OCI-M2 (cell line): ENCODE measurements at regions not wholly inside any gene's neighbourhood (a gene's known extent, or its start where the extent isn't known, plus 50 kb on each side); places are given as distances from the start of the nearest gene placed in this dataset.
"Not testable (repeated sequence)": the region's sequence is repeated elsewhere in the genome, so short reads cannot be mapped to it uniquely, and the experiment has no call there.

ENCODE experiments used
- DNase-seq: peaks from one replicate; lab custom pipeline; 2025; ENCODE audit not compliant: unreplicated experiment; lab: John Stamatoyannopoulos, UW

DNA sequence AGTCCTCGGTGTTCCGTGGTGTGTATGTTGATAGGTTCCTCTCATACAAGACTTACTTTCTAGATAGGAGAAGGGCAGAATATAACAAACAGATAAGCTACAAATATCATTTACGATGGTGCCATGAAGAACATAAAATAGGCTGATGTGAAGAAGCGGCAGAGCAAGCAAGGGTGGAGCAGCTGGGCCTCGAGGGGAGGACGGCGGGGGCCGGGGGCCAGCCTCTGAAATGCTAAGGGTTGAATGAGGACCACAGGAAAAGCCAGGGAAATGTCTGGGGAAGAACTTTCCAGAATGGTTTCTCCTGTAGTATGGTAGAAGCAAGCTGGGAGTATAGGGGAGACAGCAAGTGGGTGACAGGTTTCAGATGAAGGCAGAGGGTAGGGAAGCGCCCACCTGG lies 529.5 kb downstream of the LIG4 start:
- no peak for DNase-seq

DNA sequence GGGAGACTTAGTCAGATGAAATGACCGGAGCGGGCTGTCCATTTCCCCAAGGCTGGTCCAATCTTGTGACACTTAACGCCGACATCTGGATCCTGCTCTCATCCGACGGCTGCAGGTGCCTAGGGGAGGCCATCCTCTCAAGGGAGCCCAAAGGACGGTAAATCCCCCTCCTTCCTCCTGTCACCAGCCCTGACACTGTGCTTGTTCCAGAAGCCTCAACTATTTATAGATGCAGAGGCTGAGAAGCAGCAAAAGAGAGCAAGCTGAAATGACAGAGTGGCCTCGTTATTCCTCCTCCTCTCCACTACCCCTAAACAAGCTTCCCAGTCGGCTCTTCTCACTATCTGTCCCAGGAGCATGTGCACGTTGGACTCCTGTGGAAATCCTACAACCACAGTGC lies 533.7 kb downstream of the LIG4 start:
- no peak for DNase-seq

DNA sequence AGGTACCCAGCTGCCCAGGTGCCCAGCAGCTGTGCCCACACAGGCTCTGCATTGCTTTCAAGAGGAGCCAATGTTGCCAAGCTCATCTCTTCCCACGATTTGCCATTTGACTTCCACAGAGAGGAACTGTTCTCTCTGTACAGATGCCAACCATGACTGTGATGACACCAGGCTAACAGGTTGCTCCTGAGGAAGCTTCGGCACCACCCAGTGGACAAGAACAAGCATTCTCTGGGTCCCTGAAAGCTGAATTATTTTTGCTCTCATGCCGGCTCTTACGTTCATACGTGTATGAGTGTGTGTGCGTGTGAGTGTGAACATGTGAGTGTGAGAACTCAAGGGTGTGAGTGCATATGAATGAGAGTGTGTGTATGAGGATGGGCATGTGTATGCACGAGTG lies 535.2 kb downstream of the LIG4 start:
- no peak for DNase-seq

DNA sequence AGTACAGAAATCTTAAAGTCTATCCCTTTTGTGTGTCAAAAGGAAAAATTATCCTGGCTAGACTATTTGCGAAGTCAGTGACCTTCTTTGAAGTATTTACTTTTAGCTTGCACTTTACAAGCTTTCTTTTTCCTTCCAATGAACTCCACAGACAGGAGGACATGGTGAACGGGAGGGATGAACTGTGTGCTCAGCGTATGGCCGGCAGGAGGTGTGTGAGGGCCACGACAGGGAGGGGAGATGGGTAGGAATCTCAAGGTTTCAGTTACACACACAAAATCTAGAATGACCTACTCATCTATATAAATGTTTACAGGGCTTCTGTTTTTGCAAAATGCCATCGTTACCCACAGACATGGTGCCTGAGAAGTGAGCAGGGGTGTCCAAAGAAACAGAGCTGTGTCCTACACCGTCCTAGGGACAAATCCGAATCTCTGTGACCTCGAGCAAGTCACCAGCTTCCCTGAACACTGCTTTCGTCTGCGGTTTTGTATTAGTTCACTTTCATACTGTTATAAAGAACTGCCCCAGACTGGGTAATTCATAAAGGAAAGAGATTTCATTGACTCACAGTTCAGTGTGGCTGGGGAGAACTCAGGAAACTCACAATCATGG lies 537.2 kb downstream of the LIG4 start:
- DNase-seq, result no peak

DNA sequence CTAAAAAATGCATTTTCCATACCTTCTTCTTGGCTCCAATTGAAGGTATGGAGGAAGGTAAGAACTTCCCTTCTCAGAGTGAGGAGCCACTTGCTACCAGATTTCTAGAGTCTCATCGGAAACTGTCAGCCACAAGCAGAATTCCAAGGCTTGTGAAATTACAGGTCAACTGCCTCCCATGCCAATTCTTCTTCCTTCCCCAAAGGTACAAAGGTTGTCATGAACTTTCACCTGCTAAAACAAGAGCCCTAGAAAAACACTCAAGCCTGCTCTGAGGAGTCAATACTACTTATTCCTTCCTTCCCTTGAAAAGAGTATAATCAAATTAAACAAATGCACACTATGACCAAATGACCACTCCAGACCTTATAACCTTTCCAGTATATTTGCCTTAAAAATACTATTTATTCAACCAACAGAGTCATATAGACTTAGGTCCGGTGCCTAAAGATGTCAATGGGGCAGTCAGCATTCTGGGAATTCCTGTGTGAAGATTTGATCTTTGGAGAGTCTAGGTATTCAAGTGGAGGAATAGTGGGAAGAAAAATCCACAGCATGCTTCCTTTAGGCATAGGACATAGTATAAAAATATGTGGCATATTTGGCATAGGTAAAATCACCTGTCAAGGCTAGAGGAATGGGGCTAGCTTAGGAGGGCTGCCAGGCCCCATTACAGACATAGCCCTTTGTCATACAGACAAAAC lies 539.3 kb downstream of the LIG4 start:
- DNase-seq, result no peak

DNA sequence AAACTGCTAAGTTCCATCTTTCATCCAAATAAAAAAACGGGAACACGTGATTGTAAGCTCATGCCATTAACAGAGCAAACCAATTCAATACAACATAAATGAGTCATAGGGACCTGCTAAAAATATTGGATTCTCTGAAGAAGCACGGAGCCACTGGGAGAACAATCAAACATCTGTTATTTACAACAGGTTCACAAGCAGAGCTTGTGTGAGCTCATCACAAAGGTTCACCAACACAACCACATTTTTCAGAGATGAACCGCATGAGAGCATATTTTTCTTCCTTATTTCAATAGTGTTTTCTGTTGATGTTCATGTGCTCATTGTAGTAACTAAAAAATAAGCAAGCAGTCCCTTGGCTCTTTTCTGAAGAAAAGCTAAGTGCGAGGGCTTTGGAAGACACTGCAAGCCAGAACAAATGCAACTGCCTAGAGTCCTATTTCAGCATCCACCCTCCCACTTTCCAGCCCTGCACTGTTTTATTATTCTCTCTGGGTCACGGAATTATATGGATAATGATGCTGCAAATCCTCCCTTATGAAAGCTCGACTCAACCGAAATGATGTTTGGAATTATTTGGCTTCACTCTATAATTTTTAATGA lies 545.8 kb downstream of the LIG4 start:
- no peak for DNase-seq

DNA sequence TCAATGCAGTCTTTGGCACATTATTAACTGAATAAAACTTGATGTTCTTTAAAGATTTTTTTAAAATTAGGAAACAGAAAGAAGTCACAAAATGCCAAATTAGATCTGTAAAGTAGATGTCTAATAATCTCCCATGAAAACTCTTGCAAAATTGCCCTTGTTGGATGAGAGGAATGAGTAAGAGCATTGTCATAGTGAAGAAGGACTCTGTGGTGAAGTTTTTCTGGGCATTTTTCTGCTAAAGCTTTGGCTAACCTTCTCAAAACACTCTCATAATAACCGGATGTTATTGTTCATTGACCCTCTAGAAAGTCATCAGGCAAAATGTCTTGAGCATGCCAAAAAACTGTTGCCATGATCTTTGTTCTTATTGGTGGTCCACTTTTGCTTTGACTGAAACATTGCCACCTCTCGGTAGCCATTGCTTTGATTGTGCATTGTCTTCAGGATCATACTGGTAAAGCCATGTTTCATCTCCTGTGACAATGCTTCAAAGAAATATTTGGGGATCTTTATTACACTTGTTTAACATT lies 549.3 kb downstream of the LIG4 start:
- no peak for DNase-seq

DNA sequence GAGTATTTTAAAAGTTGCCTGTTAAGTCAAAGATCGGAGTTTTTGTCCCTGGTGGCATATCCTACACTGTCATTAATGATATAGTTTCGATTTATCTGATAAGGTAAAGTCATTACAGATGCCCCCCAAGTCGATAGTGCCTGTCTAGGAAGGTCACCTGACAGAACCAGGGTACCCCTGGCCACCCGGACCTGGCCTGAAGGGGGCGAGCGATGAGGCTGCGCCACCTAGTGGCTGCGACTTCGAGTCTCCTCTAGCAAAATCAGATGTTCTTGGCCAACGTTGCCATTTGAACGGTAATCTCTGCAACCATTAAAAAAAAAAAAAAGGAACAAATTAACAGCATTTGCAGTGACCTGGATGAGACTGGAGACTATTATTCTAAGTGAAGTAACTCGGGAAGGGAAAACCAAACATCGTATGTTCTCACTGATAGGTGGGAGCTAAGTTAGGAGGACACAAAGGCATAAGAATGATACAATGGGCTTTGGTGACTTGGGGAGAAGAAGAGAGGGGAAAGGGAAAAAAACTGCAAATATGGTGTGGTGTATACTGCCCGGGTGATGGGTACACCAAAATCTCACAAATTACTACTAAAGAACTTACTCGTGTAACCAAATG lies 565.1 kb downstream of the LIG4 start:
- no peak for DNase-seq

DNA sequence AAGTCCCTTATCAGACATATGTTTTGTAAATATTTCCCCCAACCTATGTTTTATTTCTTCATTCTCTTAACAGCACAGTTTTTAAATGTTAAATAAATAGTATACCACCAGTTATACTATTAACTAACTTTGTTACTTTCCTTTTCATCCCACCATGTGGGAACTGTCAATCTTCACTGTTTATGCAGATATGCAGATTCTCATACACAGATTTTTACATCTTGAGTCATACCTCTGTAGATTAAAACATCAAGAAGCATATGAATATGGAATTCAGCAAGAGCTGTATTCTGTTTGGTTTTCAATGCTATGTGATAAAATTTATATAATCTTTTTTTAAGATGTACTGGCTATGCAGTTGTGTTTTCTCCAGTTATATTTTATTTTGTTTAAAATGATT lies 566.3 kb downstream of the LIG4 start:
- DNase-seq, result no peak

DNA sequence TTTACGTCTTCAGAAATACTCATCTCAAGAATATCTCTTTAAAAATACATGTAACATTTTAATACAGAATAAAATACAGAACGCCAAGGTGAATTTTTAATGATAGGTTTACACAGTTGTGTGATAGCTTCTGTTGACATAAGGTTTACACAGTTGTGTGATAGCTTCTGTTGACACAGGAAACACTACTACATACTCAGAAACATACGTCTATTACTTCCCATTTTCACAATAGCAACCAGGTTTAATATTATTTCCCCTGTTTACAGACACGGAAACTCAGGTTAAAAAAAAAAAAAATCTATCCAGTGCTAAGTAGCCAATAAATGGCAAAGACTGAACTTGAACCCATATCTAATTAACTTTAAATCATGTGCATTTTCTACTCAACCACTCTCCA lies 571.2 kb downstream of the LIG4 start:
- no peak for DNase-seq

DNA sequence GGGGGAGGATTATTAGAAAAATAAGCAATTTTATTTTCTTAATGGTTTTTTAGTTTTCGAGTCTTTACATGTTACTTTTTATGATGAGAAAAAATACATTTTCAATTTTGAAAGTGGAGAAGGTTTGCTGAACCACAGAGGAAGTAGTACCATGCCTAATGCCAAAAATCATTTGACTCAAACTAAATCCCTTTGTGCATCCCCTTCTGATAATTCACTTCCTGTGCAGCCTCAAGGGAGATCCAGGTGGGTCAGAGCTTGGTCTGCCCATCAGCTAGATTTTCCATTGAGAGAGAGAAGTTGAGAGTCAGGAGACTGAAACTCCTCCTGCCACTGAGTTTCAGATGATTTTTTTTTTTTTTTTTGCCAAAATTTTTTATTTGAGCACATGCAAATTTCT lies 571.7 kb downstream of the LIG4 start:
- no peak for DNase-seq

DNA sequence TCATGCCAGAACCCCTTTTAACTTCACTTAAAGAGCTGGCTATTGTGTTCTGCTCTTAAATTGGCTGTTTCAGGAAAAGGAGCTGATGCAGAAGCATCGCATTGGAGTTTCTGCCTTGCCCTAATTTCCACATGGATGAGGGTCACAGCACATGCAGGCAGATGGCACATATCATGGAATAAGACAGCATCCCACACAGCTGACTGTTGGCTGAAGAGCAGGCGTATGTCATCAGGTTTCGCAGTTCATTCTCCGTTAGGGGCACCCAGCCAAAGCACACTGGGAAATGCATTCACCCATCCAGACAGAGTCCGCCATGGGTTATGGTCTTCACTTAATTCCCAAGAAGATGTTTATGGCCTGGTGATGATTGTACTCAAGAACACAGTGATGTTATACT lies 572.5 kb downstream of the LIG4 start:
- no peak for DNase-seq

DNA sequence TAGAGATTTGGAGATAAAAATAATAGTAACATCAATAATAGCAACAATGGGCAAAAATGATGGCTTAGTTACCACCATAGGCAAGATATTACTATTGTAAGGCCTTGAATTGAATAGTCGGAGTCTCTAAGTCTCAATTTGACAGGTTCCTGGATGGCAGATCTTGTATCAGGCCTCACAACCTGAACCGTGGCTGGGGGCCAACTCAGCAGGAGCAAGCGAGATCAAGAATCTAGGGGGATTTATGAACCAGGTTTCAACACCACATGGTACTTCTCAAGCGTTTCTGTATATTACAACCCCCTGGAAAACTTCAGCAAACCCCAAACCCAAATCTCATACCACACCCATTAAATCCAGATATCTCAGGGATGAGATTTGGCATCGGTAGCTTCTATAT lies 573.8 kb downstream of the LIG4 start:
- DNase-seq, result no peak

DNA sequence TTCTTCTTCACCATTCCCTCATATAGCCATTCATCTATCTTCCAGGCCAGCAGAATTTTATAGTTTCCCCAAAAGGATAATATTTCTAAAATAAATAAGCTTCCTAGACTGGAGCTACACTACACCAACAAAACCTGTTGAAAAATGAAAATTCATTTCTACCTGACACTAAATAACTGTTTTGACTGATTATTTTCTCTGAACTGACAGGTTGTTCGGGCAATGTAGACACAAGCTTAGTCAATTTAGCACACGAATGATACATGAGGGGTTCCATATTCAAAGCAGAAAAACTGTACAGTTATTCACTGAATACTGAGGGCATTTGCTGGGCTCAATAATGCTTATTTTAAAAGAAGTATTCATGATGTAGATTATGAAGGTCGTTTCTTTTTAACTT lies 589.7 kb downstream of the LIG4 start:
- no peak for DNase-seq

DNA sequence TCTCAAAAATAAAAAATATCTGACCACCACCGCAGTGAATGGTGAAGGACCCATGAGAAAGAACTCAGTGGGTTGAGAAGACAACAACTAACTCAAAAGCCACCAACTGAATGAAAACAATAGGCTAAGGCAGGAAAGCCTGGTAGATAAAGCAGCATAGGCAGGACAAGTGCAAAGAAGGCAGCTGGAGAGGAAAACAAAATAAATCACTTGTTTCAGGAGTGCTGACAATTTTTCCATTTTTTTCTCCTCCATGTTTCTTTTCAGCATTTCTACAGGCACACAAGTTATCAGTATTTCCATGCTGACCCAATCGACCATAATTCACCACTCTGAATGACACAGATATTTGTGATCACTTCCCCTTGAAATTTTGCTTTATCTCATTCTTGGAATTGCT lies 597.8 kb downstream of the LIG4 start:
- DNase-seq, result no peak

DNA sequence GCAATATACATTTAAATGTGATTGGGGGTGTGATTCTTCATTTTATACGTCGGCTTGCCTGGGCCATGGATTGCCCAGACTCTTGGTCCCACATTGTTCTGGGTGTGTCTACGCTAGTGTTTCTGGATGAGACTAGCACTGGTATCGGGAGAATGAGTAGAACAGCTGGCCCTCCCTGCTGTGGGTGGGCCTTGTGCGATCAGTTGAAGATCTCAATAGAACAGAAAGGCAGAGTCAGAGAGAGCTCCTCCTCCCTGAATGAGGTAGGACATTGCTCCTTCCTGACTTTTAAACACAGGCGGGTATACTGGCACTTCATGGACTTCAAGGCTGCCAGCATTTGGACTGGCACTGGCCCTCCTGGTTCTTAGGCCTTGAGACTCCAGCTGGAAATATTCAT lies 603.0 kb downstream of the LIG4 start:
- DNase-seq, result no peak

DNA sequence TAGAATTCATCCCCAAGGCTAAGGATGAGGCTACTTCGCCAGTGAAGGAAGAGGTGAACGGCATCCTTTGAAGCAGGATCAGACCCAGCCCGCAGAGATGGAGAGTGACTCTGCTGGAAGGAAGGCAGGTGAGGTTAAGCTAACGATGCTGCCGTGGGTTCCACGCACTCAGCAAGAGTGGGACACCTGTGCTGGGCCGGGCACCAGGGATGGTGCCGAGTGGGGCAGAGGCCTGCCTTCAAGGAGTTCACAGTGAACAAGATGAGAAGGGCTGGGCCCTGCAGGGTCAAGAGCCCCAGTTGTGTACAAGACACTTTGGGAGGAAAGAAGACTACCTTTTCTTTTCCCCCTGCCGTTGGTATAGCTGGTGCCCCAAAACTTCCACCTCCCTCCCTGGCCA lies 606.6 kb downstream of the LIG4 start:
- no peak for DNase-seq

DNA sequence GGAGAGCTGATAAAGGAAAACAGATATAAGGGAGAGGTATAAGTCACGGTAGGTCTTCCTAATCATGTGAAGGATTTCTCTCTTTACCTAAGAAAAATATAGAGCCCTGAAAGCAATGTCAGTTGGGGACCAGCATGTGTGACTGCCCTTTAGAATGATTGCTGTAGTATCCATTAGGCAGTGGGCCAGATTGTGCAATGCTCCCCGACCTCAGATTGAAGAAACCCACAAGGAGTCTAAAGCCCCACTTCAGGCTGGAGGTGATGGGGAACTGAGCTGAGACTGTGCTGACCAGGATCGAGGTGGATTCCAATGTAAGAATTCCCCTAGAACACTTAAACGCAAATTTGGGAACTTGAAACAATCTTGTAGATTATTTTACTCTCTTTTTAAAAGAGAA lies 614.4 kb downstream of the LIG4 start:
- DNase-seq, result no peak

DNA sequence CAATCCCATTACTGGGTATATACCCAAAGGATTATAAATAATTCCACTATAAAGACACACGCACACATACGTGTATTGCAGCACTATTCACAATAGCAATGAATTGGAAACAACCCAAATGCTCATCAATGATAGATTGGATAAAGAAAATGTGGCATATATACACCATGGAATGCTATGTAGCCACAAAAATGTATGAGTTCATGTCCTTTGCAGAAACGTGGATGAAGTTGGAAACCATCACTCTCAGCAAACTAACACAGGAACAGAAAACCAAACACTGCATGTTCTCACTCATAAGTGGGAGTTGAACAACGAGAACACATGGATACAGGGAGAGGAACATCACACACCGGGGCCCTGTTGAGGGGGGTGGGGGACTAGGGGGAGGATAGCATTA lies 619.0 kb downstream of the LIG4 start:
- DNase-seq, result not testable (repeated sequence)

DNA sequence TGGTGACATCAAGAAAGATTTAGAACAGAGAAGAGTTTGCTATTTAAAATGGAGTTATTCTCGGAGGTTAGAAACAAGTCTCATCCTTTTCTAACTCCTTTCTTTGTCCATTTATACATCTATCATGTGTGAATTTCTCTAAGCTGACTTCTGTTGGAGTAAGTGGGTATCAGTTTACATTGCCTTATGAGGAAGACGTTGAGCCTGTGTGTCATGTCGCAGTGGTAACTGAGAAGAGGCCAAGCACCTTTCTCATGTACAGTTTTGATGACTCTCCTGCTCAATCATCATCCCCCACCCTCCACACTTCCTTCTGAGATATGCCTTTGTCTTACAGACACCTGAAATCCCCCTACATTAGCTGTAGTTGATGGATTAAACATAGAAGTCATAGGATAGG lies 624.8 kb downstream of the LIG4 start:
- DNase-seq, result no peak

DNA sequence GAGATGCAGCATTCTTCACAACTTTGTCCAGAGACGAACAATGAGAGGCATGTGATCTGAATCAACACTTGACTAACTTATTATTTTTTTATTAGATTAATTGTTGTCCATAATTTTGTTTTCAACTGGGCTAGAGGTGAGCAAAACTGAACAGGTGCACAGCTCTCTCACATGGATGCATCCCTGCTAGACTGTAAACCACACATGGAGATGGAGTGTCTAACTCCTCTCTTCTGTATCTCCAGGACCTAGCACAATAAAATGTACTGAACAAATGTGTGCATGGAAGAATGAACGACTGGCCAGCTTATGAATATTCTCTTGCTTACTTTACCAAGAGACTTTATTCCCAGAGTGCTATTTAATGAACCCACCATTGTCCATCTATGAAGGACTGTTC lies 627.7 kb downstream of the LIG4 start:
- DNase-seq, result no peak

DNA sequence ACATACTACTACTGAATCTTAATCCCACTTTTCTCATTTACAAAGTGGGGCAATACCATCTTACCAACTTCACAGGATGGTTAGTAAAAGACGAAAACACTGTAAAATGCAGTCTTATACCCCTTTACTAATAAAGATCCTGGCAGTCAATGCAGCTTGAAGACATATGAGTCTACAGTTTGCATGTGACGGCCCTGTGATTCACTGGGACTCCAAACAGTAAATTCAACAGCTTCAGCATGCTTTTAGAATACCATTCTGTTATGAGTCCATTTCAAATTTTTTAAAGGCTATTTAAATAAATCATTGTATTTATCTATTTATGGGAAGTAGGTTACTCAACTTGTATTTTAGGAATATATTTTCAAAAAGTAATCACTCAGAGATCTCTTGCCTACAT lies 629.1 kb downstream of the LIG4 start:
- no peak for DNase-seq
